Ishikawa (cell line): ENCODE measurements at regions not wholly inside any gene's neighbourhood (a gene's known extent, or its start where the extent isn't known, plus 50 kb on each side); places are given as distances from the start of the nearest gene placed in this dataset.

Experiments used
- CEBPB ChIP-seq: IDR thresholded peaks from 2 replicates; pipeline ENCODE4 v1.6.1; 2012
- CREB1 ChIP-seq: IDR thresholded peaks from 2 replicates; pipeline ENCODE4 v1.6.1; 2012; ENCODE audit warnings: low read depth
- EGR1 ChIP-seq: IDR thresholded peaks from 2 replicates; pipeline ENCODE4 v1.6.1; 2012
- EP300 ChIP-seq: IDR thresholded peaks from 2 replicates; pipeline ENCODE4 v1.6.1; 2012; ENCODE audit warnings: borderline replicate concordance
- FOXM1 ChIP-seq: IDR thresholded peaks from 2 replicates; pipeline ENCODE4 v1.6.1; 2012; ENCODE audit warnings: low read depth, borderline replicate concordance
- NFIC ChIP-seq: IDR thresholded peaks from 2 replicates; pipeline ENCODE4 v1.6.1; 2012
- RAD21 ChIP-seq: IDR thresholded peaks from 2 replicates; pipeline ENCODE4 v1.6.1; 2012; ENCODE audit warnings: low read depth
- TAF1 ChIP-seq: IDR thresholded peaks from 2 replicates; pipeline ENCODE4 v1.6.1; 2012; ENCODE audit warnings: low read depth, mild to moderate bottlenecking
- TCF12 ChIP-seq: IDR thresholded peaks from 2 replicates; pipeline ENCODE4 v1.6.1; 2012; ENCODE audit warnings: low read depth
- TEAD4 ChIP-seq: IDR thresholded peaks from 2 replicates; pipeline ENCODE4 v1.6.1; 2012
- YY1 ChIP-seq: IDR thresholded peaks from 2 replicates; pipeline ENCODE4 v1.6.1; 2012; ENCODE audit warnings: low read depth
- ZBTB7A ChIP-seq: IDR thresholded peaks from 2 replicates; pipeline ENCODE4 v1.6.1; 2012; ENCODE audit warnings: low read depth
- TF ChIP-seq, protein P1 (sequence below): IDR thresholded peaks from 2 replicates; pipeline ENCODE4 v1.6.1; 2012; ENCODE audit warnings: low read depth, mild to moderate bottlenecking
- TF ChIP-seq, protein P2 (sequence below): IDR thresholded peaks from 2 replicates; pipeline ENCODE4 v1.6.1; 2012
- TF ChIP-seq, protein P3 (sequence below): IDR thresholded peaks from 2 replicates; pipeline ENCODE4 v1.6.1; 2012

GRCh38 chr15:93200837-93201226, 111.8 kb upstream of the RGMA start:
- TF ChIP-seq, protein P1, sequence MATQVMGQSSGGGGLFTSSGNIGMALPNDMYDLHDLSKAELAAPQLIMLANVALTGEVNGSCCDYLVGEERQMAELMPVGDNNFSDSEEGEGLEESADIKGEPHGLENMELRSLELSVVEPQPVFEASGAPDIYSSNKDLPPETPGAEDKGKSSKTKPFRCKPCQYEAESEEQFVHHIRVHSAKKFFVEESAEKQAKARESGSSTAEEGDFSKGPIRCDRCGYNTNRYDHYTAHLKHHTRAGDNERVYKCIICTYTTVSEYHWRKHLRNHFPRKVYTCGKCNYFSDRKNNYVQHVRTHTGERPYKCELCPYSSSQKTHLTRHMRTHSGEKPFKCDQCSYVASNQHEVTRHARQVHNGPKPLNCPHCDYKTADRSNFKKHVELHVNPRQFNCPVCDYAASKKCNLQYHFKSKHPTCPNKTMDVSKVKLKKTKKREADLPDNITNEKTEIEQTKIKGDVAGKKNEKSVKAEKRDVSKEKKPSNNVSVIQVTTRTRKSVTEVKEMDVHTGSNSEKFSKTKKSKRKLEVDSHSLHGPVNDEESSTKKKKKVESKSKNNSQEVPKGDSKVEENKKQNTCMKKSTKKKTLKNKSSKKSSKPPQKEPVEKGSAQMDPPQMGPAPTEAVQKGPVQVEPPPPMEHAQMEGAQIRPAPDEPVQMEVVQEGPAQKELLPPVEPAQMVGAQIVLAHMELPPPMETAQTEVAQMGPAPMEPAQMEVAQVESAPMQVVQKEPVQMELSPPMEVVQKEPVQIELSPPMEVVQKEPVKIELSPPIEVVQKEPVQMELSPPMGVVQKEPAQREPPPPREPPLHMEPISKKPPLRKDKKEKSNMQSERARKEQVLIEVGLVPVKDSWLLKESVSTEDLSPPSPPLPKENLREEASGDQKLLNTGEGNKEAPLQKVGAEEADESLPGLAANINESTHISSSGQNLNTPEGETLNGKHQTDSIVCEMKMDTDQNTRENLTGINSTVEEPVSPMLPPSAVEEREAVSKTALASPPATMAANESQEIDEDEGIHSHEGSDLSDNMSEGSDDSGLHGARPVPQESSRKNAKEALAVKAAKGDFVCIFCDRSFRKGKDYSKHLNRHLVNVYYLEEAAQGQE = no peak

- TF ChIP-seq ZBTB7A (no peak), RAD21 (no peak), TAF1 (no peak), TEAD4 (no peak), YY1 (no peak), EGR1 (no peak), CREB1 (no peak)
- TF ChIP-seq, protein P1 = no peak
- TF ChIP-seq, protein P2, sequence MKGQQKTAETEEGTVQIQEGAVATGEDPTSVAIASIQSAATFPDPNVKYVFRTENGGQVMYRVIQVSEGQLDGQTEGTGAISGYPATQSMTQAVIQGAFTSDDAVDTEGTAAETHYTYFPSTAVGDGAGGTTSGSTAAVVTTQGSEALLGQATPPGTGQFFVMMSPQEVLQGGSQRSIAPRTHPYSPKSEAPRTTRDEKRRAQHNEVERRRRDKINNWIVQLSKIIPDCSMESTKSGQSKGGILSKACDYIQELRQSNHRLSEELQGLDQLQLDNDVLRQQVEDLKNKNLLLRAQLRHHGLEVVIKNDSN = no peak
Measured at GRCh38 chr15:93200081-93200836, 111.2 kb upstream of the RGMA start.

- TF ChIP-seq RAD21 (no peak), TAF1 (no peak)
- TF ChIP-seq, protein P2 = no peak
Measured at GRCh38 chr15:93196135-93196670, 107.2 kb upstream of the RGMA start.

DNA sequence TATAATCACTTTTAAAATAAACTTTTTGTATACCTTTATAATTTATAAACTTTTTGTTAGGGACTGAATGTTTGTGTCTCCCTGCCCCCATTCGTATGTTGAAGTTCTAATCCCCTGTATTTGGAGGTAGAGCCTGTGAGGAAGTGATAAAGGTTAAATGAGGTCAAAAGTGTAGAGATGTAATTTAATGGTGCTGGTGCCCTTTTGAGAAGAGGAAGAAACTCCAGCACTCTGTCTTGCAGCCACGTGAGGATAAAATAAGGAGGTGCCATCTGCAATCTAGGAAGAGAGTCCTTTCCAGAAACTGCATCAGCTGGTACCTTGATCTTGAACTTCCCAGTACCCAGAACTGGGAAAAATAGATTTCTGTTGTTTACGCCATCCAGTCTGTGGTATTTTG, 106.1 kb upstream of the RGMA start:
- TF ChIP-seq ZBTB7A (no peak), TAF1 (no peak), EGR1 (no peak), TEAD4 (no peak), CREB1 (no peak), NFIC (no peak), YY1 (no peak), CEBPB (no peak), RAD21 (no peak), EP300 (no peak), FOXM1 (no peak), TCF12 (no peak)
- TF ChIP-seq, protein P3, sequence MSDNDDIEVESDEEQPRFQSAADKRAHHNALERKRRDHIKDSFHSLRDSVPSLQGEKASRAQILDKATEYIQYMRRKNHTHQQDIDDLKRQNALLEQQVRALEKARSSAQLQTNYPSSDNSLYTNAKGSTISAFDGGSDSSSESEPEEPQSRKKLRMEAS = no peak
- TF ChIP-seq, protein P1 = no peak
- TF ChIP-seq, protein P2 = no peak

- no peak for TF ChIP-seq CEBPB
- TF ChIP-seq, protein P2 = no peak
Measured at GRCh38 chr15:93190238-93190637, 101.2 kb upstream of the RGMA start.
